ENCODE measurements at regions not wholly inside any gene's neighbourhood (a gene's known extent, or its start where the extent isn't known, plus 50 kb on each side); places are given as distances from the start of the nearest gene placed in this dataset.
"Not testable (repeated sequence)": the region's sequence is repeated elsewhere in the genome, so short reads cannot be mapped to it uniquely, and the experiment has no call there.

GRCh38 chr10:94091649-94092048 lies 97.9 kb downstream of the PLCE1 start:
- no peak for DNase-seq

GRCh38 chr10:94092848-94093247 lies 99.1 kb downstream of the PLCE1 start:
- no peak for DNase-seq

GRCh38 chr10:94093286-94093905 lies 99.7 kb downstream of the PLCE1 start:
- no peak for DNase-seq

GRCh38 chr10:94094540-94094939 lies 100.8 kb downstream of the PLCE1 start:
- no peak for DNase-seq

GRCh38 chr10:94097656-94098055 lies 103.9 kb downstream of the PLCE1 start:
- no peak for DNase-seq

- no peak for DNase-seq
These were observed 105.2 kb downstream of the PLCE1 start for GRCh38 chr10:94098896-94099295.

- no peak for DNase-seq
These were observed 108.2 kb downstream of the PLCE1 start for GRCh38 chr10:94101894-94102293.

GRCh38 chr10:94102436-94102835 lies 108.7 kb downstream of the PLCE1 start:
- DNase-seq: no peak

- no peak for DNase-seq
These were observed 109.5 kb downstream of the PLCE1 start for GRCh38 chr10:94103192-94103591.

- no peak for DNase-seq
These were observed 110.1 kb downstream of the PLCE1 start for GRCh38 chr10:94103801-94104221.

GRCh38 chr10:94104316-94105000 lies 110.7 kb downstream of the PLCE1 start:
- no peak for DNase-seq

GRCh38 chr10:94105226-94105625 lies 111.5 kb downstream of the PLCE1 start:
- no peak for DNase-seq

GRCh38 chr10:94107191-94107590 lies 113.5 kb downstream of the PLCE1 start:
- no peak for DNase-seq

- DNase-seq: no peak
These were observed 114.5 kb downstream of the PLCE1 start for GRCh38 chr10:94108200-94108599.

- DNase-seq: no peak
These were observed 117.6 kb downstream of the PLCE1 start for GRCh38 chr10:94111367-94111766.

GRCh38 chr10:94112321-94112720 lies 118.6 kb downstream of the PLCE1 start:
- DNase-seq: no peak

- DNase-seq: no peak
These were observed 122.0 kb downstream of the PLCE1 start for GRCh38 chr10:94115725-94116124.

GRCh38 chr10:94116848-94117247 lies 123.1 kb downstream of the PLCE1 start:
- DNase-seq: no peak

GRCh38 chr10:94122211-94122610 lies 128.5 kb downstream of the PLCE1 start:
- DNase-seq: no peak

- DNase-seq: peak in 1 of 2 experiments; percentile 25
These were observed 129.7 kb downstream of the PLCE1 start for GRCh38 chr10:94123258-94123995.

- DNase-seq: not testable (repeated sequence)
These were observed 130.4 kb downstream of the PLCE1 start for GRCh38 chr10:94124147-94124546.

GRCh38 chr10:94125268-94125667 lies 131.5 kb downstream of the PLCE1 start:
- not testable (repeated sequence) for DNase-seq

GRCh38 chr10:94125856-94126255 lies 132.1 kb downstream of the PLCE1 start:
- DNase-seq: no peak

All from SW 1271 (cell line).